NCI-H1694 (cell line): ENCODE measurements at regions not wholly inside any gene's neighbourhood (a gene's known extent, or its start where the extent isn't known, plus 50 kb on each side); places are given as distances from the start of the nearest gene placed in this dataset.

Experiments used
- DNase-seq: peaks from one replicate; lab custom pipeline; 2025; lab: John Stamatoyannopoulos, UW

DNA sequence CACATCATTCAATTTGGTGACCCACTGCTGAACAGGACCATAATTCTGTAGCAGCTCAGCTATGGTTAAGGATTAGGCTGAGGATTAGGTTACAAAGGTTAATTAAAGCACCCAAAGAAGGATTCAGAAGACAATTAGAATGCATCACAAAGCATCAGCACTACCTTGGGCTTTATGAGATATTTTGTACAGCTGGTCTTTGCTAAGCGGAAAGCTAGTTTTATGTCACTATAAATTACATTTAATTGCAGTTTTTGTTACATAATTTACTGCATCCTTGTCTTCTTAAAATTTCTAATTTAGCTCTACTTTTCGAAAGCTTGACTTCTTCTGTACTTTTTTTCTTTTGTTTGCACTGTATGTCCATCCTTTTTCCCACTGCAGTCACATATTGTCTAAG lies 711.5 kb downstream of the RPS29 start:
- DNase-seq = no peak

DNA sequence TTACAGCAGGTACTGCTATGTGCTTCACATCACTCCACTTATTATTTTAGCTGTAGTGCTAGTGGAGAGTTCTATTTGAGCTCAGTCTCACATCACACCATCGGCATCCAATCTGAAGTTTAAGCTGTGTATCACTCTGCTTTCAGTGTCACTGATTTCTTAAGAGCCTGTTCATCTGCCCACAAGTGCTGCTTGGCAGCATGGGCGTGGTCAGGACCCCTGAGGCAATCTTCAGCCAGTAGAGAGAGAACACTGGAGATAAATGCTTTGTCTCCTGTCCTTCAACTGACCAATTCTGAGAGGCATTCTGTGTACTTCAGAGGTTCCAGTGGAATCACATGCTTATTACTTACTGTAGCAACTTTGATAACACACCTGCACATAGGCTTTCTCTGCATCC lies 728.8 kb downstream of the RPS29 start:
- no peak for DNase-seq

DNA sequence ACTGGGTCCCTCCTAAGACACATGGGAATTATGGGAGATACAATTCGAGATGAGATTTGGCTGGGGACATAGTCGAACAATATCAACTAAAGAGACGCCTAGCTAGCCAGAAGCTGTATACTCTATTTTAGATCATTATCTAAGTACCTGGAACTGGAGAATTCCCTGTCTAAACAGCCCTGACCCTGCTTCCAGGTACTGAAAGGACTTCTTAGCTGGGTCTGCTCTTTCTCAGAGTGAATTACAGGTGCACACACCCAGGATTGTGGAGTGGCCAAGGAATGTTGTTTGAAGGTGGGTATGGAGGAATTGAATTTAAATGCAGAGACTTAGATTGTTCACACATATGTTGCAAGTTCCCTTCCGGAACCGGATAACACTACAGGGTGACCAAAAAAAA lies 733.0 kb downstream of the RPS29 start:
- DNase-seq = no peak

DNA sequence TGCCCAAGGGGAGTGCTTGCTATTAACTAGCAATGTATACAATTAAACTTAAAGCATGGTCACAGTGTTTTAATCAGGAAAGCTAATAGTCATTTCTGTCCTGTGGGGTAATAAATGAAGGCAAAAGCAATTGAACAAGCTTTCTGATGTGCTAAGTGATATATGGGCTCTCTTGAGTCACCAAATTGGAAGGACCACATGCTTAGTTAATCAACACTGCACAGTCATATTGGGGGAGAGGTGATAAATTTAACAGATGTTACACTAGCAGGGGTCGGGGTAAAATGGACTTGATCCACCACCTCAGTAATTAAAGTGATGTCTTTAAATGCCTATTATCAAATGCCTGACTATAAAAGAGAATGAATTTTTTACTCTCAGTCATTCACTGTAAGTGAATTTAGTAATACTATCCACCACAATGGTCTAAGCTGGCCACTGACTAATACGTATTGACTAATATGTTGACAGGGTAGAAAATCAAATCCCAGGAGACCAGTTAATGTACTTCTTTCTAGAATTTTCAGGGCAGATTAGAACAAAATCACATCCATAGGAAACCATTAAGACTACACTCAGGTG lies 736.3 kb downstream of the RPS29 start:
- no peak for DNase-seq

DNA sequence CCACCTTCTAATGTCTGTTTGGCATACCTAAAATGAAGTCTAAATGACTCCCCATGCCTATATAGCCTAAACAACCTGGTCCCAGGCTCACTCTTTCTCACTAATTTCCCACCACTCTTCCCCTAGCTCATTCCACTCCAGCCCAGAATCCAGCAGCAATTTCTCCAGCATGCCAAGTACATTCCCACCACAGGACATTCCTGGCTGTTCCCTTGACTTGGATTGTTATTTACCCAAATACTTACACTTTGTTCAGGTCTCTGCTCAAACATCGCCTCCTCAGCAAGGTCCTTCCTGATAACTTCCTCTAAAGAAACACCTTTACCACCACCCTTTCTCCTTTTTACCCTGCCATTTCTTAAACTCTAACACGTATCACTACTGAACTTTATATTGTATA lies 743.4 kb downstream of the RPS29 start:
- no peak for DNase-seq

DNA sequence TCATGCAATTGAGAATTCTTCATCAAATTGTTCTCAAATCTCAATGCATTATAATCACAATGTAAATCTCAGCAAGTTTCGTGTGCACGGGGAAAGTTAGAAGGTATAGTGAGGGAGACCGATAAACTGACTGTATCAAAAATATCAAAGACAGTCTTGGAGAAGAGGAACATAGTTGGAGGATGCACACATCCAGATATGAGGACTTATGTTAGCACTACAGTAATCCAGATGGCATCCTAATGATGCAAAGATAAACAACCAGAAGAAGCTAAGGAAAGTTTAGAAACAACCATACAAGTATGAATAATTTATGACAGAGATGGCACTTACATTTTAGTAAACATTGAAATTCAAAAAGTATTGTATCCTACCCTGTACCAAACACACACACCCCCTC lies 760.1 kb downstream of the RPS29 start:
- DNase-seq = no peak

DNA sequence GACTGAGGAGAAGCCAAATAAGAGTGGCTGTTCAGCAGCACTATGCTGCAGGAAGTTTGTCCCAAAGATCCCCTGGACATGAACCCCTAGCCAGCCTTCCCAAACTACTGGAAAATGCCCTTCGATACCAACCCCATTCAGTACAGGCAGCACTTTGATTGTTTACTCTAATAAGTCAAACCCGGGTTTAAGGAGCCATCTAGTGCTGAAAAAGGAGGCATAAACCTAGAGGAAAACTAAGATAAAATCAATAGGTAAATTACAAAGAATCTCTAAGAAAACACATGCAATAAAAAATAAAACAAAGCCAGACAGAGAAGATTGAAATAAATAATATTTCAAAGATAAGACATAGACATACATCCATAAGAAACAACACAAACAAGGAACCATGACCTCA lies 771.6 kb downstream of the RPS29 start:
- DNase-seq = no peak

DNA sequence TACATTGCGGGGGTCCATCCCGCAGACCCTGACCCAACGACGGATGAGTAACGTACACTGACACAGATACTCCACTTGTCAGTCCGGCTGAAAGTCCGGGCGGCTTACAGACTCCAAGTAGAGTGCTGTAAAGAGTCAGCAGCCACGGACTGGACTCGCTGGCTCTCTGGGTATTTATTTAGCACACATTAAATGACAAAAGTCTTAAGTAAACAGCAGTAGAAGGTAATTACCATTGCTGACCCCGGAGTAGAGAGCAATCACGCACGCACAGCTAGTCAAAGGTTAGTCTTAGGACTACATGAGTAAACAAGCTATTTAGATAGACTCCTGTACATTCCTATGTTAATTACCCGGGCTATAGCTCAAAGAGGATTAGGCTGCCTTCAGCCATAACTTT lies 780.9 kb downstream of the RPS29 start:
- DNase-seq = no peak

DNA sequence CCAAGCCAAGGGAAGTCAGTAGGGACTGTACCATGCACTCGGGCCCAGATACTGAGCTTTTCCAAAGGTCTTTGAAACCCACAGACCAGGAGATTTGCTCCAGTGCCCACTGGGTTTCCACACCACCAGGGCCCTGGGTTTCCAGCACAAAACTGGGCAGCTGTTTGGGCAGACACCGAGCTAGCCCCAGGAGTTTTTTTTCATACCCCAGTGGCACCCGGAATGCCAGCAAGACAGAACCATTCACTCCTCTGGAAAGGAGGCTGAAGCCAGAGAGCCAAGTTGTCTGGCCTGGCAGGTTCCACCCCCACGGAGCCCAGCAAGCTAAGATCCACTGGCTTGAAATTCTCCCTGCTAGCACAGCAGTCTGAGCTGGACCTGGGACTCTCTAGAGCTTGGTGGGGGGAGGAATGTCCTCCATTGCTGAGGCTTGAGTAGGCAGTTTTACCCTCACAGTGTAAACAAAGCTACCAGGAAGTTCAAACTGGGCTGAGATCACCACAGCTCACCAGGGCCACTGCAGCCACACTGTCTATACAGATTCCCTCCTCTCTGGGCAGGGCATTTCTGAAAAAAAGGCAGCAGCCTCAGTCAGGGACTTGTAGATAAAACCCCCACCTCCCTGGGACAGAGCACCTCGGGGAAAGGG lies 793.7 kb downstream of the RPS29 start:
- no peak for DNase-seq

DNA sequence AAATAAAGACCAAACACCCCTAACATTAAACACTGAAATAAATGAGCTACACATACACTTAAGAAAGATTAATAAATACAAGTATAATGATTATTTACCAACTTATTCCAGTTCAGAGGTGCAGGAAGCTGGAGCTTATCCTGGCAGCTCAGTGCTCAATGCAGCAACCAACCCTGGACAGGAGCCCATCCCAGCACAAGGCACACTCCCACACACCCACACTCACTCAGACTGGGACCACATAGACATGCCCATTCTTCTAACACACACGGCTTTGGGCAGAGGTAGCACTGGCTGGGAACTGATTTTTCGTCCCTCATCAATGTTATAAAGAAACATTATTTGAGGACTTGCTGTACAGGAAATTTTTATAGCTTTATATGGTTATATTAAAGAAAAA lies 797.4 kb downstream of the RPS29 start:
- no peak for DNase-seq

DNA sequence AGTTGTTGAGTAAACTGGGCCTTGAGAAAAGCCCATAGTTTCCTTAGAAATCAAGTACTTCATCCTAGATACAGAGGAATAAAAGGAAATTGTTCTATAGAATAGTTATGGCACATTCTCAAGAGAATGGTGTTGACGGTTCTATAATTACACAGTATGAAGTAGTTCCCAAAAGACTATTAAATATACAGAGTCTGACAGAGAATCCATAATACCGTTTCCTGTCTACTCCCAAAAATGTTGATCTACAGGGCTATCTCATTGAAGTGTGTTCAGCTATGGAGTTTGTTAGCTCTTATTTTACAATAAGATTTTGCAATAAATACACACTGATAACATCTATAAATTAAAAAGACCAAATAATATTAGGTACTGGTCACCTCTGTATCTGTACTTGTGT lies 799.7 kb downstream of the RPS29 start:
- DNase-seq = no peak

DNA sequence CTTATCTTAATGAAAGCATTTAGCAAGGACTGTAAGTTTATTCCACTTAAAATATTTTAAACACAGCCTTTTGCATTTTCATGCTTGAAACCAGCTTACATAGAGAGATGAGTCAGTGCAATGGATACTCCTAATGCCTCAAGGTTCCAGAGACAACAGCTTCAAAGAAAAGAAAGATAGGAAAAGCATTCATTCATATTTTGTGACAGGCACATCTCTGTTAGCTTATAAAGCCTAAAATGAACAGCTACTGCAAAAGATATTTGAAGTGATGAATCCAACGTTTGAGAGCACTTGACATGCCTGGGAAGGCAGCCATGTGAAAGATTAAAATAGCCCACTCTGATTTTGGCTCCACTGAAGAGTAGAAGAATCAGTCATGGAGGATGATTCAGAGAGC lies 814.5 kb downstream of the RPS29 start:
- DNase-seq = no peak

DNA sequence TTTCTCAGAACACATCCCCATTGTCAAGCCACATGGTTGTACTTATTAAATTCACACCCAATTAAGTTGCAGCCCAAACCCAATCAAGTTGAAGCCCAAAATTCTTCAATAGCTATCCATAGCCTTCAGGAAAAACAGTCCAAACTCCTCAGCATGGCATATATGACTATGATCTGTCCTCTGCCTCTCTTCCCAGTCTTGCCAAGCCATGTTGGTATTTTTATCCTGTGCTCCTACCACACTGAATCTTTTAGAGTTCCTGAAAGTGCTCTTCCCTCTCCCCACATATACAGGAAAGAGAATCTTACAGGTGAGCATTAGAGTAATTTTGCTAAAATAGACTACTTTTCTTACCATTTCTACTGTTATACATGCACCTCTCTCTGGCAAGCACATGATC lies 834.9 kb downstream of the RPS29 start:
- no peak for DNase-seq

DNA sequence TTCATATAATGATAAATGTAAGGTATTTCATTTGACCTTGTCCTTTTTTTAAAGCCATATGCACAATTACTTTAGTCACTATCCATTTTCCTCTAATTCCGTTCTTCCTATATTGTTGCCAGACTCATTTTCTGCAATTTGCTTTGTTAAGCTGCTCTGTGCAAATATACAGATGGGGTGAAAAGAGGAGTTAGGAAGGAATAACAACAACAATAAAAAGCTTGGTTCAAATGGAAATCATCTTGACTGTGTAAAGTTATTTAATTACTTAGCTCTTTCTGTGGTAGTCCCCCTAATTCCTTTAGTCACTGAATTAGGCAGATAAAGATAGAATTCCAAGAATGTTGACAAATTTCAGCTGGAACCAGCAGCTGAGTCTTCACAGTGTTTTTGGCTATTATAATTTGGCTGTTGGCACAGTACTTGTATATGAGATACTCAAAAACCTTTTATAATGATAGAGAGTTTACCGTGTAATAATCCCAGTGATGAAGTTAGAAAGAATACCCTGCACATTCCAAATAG lies 838.0 kb downstream of the RPS29 start:
- DNase-seq = no peak

DNA sequence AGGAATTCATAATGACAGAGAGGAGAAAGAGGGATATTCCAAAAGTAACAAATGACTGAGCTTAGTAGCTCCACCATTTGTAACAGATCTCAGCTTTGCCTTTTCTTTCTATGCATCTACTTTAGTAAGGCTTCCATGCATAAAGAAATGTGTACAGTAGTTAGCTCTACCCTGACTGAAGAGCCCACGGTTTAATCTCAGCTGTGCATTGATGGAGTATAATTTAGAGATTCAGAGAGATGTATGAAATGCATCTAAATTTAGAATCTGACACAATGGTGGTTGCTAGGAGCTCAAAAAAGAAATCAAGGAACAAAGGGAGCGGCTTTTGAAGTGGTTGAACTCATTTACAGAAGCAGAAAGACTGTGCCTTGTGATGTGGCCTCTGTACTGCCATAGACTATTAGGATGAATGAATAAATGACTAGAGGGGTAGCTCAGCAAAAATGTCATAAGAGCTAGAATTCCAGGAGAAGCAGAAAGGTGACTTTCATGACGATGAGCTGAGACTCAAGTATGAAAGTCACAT lies 838.6 kb downstream of the RPS29 start:
- DNase-seq = no peak

DNA sequence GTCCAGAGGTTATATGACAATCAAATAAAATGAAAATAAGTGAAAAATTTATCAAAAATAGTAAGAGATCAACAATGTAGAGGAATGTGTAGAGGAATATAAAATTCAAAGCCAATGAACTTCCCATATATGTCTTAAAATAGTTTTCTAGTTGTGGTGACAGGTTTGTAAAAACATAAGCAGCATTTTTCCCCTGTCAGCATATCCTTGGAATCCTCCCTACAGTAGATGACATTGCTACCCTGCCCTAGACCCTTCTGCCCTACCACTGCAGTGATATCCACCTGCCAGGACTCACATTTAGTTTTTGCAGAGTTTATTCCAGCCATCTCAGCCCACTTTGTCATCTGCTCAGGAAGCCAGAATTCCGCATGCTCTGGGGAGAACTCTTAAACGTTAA lies 842.0 kb downstream of the RPS29 start:
- no peak for DNase-seq

DNA sequence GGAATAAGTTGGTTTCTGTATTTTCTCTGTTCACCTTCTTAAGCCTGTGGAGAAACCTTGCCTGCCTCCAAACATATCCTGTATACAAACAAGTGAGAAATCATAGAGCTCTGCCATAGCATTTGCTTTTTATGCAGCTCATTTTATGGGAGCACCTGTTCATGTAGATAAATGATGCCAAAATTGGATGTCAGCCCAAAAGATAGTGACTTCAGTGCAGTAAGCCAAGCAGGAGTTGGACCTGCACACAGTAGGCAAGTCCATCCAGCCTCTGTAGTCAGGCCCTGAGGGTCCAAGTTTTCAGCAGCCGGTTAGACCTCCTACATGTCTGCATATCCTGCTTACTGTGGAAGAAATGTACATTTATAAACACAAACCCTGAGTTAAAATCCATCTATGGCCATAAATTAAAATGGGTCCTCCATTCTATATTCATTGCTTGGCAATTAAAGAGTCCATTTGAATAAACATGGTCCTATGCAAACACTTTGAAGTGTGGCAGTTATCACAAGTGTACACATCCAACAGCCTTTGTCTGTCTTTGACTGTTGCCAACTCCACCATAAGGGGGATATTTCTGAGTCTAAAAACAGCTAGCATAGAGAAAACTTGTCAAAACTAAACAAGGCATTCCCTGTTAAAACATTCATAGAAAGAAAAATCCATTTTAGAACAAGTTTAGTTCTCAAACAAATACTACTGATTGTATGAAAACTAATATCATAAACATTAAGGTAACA lies 847.8 kb downstream of the RPS29 start:
- DNase-seq = no peak

DNA sequence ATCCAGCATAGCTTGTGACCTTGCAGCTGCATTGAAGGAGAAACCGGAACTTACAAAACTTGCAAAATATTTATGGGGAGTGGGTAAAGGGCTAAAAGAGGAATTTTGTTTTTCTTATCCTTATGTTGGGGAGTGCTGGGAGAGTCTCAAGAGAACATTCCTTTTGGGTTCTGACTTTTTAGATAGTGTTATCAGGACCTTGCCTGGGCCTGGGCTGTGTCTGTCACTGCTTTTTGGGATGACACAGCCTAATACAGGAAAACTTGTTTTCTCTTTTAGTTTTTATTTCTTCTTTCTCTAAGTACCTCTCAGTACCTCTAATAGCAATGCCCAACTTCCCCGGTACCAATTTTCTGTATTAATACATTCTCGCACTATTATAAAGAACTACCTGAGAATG lies 850.6 kb downstream of the RPS29 start:
- DNase-seq = no peak

DNA sequence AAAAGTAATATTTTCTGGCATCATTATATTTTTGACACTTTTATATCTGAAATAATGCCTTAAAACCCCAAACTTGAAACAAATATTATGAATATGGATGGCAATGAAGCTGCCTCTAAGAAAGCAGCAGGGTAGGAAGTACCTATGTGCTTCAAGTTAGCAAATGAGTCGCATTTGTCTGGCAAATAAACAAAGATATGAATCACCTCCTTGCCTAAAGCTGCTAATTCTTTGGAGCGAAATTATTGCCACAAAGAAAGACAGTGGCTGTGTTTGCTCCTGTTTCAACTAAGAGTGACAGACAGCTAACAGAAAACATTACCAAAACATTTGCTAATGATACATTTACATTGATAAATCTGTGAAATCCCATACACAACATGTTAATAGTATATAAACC lies 854.9 kb downstream of the RPS29 start:
- no peak for DNase-seq

DNA sequence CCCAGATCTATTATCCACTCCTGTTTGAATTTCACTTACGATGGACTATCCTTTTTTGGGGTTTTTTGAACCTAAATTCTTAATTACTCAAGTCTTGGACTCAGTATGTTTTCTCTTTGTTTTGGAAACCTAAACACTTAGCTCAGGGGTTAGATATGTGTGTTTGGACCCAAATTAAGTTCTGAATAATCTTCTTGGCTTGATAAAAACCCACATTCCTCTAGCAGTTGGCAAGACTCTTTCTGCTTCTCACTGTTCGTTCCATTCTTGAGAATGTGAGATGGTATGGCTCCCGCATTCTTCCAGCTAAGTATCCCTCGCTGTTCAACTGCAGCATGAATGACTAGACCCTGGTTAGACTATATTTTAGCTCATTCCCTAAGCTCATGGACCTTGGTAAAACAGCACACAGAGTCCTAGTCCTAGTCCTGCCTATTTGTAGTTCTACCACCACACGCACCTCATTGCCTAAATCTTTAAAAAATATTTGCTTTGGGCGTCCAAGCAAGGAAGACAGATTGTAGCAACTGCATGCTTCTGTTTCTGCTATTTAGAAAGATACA lies 860.0 kb downstream of the RPS29 start:
- DNase-seq = no peak

DNA sequence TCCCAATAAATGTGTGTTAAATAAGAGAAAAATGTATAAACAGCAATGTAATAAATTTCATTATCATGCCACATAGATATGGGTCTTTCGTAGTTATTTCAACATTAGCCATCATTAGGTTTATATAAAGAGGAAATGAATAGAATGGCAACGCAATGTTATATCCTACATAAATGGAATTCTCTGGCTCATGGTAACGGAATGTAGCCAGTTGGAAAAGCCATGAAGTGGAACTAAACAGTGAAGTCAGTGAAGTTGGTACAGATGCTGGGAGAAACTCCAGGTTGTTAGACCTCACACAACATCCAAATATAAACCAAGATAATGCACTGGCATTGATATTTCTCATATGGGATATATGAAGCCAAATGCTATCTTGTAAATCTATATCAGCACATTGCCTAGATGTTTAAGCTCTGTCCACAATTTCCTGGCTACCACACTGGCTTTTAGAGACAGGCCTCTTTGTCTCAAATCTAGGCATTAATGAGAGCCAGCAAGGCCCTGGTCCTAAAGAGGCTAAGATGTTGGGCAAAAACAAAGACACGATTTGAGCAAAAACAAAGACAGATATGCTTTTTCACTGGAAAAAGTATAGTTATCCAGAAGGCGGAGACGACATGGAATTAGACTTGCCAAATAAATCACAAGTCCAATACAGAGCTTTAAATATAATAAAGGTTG lies 861.0 kb downstream of the RPS29 start:
- DNase-seq = no peak

DNA sequence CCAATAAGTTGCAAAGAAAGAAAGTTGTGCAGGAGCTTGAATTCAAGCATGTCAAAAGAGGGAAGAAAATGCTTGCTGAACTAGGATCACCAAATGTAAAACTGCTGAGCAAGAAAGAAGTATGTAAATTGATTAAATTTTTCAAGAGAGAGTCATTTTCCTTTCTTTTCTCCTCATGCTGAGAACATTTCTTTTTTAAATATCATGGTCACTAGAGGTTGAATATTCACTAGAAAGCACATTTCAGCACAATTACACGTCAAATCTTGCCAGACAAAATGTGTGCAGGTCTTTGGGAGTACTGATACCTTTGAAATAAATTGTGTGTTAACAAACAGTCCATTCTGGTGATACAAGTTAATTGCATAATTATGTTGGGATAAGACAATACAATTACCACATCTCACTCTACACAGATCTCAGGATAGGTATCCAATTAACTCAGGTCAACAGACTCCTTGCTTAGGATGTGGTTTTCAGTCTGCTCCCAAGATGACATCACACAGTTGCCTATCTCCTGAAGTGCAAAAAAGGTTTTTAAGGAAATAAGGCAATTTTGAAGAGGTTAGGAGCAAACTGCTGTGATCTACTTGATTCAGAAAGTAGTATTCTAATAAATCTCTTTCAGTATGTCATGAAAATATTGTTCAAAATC lies 862.2 kb downstream of the RPS29 start:
- no peak for DNase-seq
